Osteocyte (in vitro differentiated cells): ENCODE measurements at regions not wholly inside any gene's neighbourhood (a gene's known extent, or its start where the extent isn't known, plus 50 kb on each side); places are given as distances from the start of the nearest gene placed in this dataset.

Experiments
- DNase-seq: peaks from one replicate; pipeline ENCODE4 v3.0.0; 2021; ENCODE audit warnings: mixed read lengths; ENCODE audit not compliant: unreplicated experiment; ENCODE audit errors: extremely low spot score
- H3K27ac Mint-ChIP-seq: one replicate; pipeline ENCODE4 v1.8.0; 2021; ENCODE audit warnings: mild to moderate bottlenecking, mixed read lengths; ENCODE audit not compliant: unreplicated experiment
- H3K27me3 Mint-ChIP-seq: one replicate; pipeline ENCODE4 v1.8.0; 2021; ENCODE audit warnings: mixed read lengths; ENCODE audit not compliant: unreplicated experiment
- H3K36me3 Mint-ChIP-seq: one replicate; pipeline ENCODE4 v1.8.0; 2021; ENCODE audit warnings: mixed read lengths; ENCODE audit not compliant: unreplicated experiment
- H3K4me1 Mint-ChIP-seq: one replicate; pipeline ENCODE4 v1.8.0; 2021; ENCODE audit warnings: mixed read lengths; ENCODE audit not compliant: unreplicated experiment
- H3K4me3 Mint-ChIP-seq: one replicate; pipeline ENCODE4 v1.8.0; 2021; ENCODE audit warnings: mild to moderate bottlenecking, moderate library complexity, mixed read lengths; ENCODE audit not compliant: unreplicated experiment
- H3K9me3 Mint-ChIP-seq: one replicate; pipeline ENCODE4 v1.8.0; 2021; ENCODE audit warnings: mixed read lengths; ENCODE audit not compliant: unreplicated experiment
- CTCF ChIP-seq: fragments of 200-600 bp; sonication (generic); IDR thresholded peaks from 2 replicates; pipeline ENCODE4 v1.5.0; 2021; ENCODE audit warnings: antibody characterized with exemption, mild to moderate bottlenecking, moderate library complexity

DNA sequence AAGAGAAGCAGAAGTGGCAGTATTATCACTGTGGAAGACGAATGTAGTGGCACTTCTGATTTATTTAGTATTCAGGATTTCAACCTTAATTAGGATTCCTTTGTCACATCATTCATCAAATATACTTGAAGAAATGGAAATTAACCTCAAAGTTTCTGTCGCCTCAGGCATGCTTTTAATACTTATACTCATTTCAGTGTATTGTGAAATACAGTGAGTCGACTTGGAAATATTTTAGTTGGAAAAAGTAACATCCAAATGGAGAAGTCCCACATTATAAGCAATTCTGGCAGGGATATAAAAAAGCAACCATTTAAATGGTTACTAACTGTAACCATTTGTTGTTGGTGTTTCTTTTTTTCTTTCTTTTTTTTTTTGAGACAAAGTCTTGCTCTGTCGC lies 648.8 kb downstream of the ARL4A start:
- no peak for DNase-seq
- Mint-ChIP-seq H3K9me3 (no peaks in the 10 kb centered on the region), H3K4me3 (no peak overlapping the region), H3K36me3 (no peaks in the 10 kb centered on the region), H3K4me1 (peaks cover 12% of the 10 kb centered on the region), H3K27ac (no peak overlapping the region), H3K27me3 (no peaks in the 10 kb centered on the region)
- no peak for TF ChIP-seq CTCF

DNA sequence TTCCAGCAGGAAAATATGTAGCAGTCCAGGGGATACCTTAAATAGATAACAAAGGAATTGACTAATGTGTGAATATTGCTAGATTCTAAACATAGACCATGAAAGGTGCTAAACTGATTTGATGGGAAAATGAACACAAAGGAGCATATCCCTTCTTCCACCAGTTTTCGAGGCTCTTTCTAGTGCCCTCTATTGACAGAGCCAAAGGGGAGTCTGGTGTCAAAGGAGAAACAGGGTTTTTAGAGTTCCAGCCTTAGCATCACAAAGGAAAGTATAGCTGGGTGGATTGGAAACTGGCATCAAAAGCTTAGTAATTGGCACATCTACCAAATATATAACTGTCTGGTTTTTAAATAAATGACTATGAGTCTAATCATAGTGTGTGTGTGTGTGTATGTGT lies 636.8 kb downstream of the ETV1 start:
- Mint-ChIP-seq H3K9me3 (peaks cover 5% of the 10 kb centered on the region), H3K4me3 (no peak overlapping the region), H3K36me3 (no peaks in the 10 kb centered on the region), H3K4me1 (no peaks in the 10 kb centered on the region), H3K27ac (no peak overlapping the region), H3K27me3 (no peaks in the 10 kb centered on the region)
- DNase-seq: no peak
- TF ChIP-seq CTCF: no peak

- Mint-ChIP-seq H3K27me3 (no peaks in the 10 kb centered on the region), H3K27ac (no peak overlapping the region), H3K36me3 (no peaks in the 10 kb centered on the region), H3K4me3 (no peak overlapping the region), H3K9me3 (no peaks in the 10 kb centered on the region), H3K4me1 (no peaks in the 10 kb centered on the region)
- no peak for DNase-seq
- TF ChIP-seq CTCF: no peak
Observed at GRCh38 chr7:13359656-13360055, 629.8 kb downstream of the ETV1 start.

DNA sequence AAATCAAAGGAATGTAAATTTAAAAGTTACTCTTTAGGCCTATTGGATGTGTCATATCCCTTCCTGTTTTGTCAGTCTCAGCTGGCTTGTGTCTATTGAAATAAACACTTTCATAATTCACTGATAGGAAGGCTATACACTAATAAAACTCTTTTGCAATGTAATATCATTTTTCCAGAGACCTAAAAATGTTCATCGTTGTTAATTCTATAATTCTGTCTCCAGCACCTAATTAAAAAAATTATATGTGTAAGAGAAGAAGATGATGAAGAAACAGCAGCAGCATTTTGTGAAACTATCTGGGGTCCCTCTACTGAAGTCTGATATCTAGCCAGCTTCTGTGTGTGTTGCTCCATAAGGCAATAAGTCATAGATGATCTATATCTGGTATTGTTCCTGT lies 602.7 kb downstream of the ETV1 start:
- Mint-ChIP-seq H3K27me3 (no peaks in the 10 kb centered on the region), H3K9me3 (no peaks in the 10 kb centered on the region), H3K4me1 (no peaks in the 10 kb centered on the region), H3K4me3 (no peak overlapping the region), H3K36me3 (no peaks in the 10 kb centered on the region), H3K27ac (no peak overlapping the region)
- no peak for TF ChIP-seq CTCF
- no peak for DNase-seq

DNA sequence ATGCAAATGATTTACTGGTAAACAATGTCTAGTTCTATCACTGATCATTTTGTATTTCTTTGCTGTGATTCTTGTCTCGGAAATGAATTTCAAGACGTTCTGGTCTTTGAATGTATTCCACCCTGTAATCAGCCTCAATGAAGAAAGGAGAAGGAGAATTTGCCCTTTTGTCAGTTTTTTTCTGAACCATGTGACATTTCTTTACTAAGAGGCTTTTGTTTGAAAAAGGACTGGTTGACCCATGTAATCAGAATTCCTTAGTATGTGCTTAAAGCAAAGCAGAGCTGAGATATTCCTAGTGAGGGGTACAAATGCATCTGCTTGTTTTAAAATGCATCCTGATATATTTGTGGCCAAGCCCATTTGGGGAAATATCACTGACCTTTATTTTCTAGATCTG lies 581.6 kb downstream of the ETV1 start:
- Mint-ChIP-seq H3K36me3 (no peaks in the 10 kb centered on the region), H3K4me3 (no peak overlapping the region), H3K9me3 (no peaks in the 10 kb centered on the region), H3K4me1 (no peaks in the 10 kb centered on the region), H3K27ac (no peak overlapping the region), H3K27me3 (no peaks in the 10 kb centered on the region)
- DNase-seq: no peak
- no peak for TF ChIP-seq CTCF
